GM18507 (cell line): ENCODE measurements at regions not wholly inside any gene's neighbourhood (a gene's known extent, or its start where the extent isn't known, plus 50 kb on each side); places are given as distances from the start of the nearest gene placed in this dataset.
"Not testable (repeated sequence)": the region's sequence is repeated elsewhere in the genome, so short reads cannot be mapped to it uniquely, and the experiment has no call there.

Experiments used
- DNase-seq: peaks from one replicate; pipeline ENCODE4 v3.0.0; 2011; ENCODE audit warnings: low read depth; ENCODE audit not compliant: insufficient read length; ENCODE audit errors: extremely low spot score
- FAIRE-seq: peaks from 2 replicates; lab custom pipeline; 2011; peaks lifted over from hg19 to GRCh38; lab: Jason Lieb, UNC

GRCh38 chr7:3157566-3158287, 114.1 kb upstream of the CARD11 start:
- DNase-seq (no peak), FAIRE-seq (no peak)

- FAIRE-seq (no peak), DNase-seq (no peak)
Observed at GRCh38 chr7:3158341-3158760, 114.7 kb upstream of the CARD11 start.

DNA sequence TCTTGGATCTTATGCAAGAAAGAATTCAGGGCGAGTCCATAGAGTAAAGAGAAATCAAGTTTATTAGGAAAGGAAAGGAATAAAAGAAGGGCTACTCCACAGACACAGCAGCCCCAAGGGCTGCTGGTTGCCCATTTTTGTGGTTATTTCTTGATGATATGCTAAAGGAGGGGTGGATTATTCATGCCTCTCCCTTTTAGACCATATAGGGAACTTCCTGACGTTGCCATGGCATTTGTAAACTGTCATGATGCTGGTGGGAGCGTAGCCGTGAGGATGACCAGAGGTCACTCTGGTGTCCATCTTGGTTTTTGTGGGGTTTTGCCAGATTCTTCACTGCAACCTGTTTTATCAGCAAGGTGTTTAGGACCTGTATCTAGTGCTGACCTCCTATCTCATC, 115.4 kb upstream of the CARD11 start:
- FAIRE-seq, result no peak
- no peak for DNase-seq

GRCh38 chr7:3159445-3159844, 115.8 kb upstream of the CARD11 start:
- no peak for FAIRE-seq

DNA sequence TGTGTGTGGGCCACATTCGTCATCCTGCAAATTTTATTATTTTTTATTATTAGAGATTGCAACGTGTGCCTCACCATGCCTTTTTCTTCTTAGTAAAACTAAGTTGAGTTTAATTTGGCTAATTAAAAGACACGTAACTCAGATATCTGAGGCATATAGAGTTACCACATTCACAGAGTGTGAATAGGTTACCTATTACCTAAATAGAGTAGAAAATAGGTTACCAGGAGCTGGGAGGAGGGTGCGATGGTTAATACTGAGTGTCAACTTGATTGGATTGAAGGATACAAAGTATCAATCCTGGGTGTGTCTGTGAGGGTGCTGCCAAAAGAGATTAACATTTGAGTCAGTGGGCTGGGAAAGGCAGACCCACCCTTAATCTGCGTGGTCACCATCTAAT, 116.3 kb upstream of the CARD11 start:
- DNase-seq, FAIRE-seq: not testable (repeated sequence)

More at GRCh38 chr7:3159445-3159844, 115.8 kb upstream of the CARD11 start:
- no peak for DNase-seq

GRCh38 chr7:3162289-3162688, 118.6 kb upstream of the CARD11 start:
- DNase-seq, result no peak

GRCh38 chr7:3162798-3163197, 119.1 kb upstream of the CARD11 start:
- DNase-seq, FAIRE-seq: not testable (repeated sequence)

More at GRCh38 chr7:3162289-3162688, 118.6 kb upstream of the CARD11 start:
- FAIRE-seq, result no peak

DNA sequence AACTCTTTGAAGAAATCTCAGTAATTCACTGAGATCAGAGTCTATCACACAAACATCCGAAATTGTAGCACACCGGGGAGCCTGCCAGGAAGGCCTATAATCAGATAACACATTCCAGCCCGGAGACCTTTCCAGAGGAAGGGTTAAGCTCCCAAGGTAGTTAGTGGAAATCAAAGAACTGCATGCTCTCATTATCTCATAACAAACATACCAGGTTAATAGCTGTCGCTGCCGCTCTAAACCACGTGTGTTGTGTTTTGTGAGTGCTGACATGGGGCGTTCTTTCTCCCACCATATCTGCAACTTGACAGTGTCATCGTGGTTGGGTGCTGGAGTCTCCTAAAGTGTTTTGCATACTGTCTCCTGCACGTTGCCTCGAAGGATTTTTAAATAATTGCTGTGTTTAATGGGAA, 120.7 kb upstream of the CARD11 start:
- DNase-seq, result no peak
- FAIRE-seq, result no peak

DNA sequence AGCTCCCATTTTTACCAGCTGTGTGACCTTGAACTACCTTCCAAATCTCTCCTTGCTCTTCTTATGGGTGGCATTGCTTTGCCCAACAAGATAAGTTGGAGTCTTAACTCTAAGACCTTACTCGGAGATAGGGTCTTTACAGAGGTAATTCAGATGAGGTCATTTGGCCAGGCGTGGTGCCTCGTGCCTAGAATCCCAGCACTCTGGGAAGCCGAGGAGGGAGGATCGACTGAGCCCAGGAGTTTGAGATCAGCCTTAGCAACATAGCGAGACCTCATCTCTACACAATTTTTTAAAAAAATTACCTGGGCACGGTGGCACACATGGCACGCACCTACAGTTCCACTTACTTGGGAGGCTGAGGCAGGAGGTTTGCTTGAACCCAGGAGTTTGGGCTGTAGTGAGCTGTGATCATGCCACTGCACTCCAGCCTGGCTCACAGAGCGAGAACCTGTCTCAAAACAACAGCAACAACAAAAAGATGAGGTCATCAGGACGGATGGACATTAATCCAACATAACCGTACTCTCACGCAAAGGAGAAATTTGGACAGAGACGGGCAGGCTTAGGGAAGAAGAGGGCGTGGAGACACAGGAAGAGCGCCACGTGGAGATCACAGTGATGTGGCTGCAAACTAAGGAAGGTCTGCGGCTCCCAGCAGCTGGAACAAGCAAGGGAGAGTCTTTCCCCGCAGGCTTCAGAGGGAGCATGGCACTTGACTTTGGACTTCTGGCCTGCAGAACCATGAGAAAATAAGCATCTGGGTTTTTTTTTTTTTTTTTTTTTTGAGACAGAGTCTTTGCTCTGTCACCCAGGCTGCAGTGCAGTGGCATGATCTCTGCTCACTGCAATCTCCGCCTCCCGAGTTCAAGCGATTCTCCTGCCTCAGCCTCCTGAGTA, 122.3 kb upstream of the CARD11 start:
- DNase-seq (no peak), FAIRE-seq (no peak)

DNA sequence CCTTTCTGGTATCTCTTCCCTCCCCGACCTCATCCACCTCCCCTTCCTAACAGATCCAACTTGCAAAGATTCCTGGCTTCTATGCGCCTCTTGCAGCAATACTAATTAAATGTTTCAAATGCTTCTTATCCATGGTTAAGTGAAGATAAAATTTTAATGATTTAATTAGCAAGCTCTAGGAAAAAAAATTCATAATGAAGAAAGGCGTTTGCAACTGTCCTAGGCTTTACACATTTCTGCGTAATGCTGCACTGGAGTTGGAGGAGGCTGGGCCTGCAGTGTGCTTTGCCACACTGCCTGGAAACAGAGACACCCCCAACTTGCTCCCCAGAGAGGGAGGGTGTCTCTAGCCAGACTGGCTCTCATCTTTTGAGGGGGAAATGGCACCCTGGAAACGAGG, 123.9 kb upstream of the CARD11 start:
- FAIRE-seq, result no peak
- DNase-seq, result no peak

DNA sequence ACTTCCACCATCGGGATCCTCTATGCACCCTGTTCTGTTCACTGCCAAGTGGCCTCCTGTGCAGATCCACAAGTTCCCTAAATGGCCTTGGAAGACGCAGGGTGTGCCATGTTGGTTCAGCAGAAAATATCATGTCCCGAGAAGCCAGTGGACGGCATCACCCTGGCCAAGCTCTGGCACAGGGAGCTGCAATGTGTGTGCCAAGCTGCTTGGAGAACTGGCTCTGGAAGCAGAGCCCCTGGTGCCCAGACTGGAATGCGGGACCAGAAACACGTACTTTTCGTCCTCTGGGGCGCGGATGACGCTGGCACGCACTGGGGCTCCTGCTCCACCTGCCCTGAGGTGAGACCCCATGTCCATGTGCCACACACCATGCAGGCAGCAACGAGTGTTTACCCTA, 124.7 kb upstream of the CARD11 start:
- no peak for DNase-seq
- no peak for FAIRE-seq

DNA sequence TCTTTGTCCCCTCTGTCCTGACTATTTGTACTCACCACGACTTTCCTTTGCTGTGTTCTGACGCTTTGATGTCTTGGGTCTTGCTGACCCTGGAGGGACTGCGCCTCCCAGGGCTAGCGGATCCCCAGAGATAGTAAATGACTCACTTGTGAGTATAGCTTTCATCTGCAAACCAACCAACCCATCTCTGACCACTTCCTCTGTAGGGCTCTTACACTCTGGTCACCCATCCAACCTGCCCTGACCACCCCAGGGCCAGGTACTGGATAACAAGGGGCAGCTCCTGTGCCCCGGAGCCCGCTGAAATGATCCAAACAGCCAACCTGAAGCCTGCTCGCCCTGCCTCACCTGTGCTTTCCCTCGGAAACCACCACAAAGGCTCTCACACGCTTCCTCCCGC, 125.2 kb upstream of the CARD11 start:
- FAIRE-seq, result no peak
- no peak for DNase-seq

DNA sequence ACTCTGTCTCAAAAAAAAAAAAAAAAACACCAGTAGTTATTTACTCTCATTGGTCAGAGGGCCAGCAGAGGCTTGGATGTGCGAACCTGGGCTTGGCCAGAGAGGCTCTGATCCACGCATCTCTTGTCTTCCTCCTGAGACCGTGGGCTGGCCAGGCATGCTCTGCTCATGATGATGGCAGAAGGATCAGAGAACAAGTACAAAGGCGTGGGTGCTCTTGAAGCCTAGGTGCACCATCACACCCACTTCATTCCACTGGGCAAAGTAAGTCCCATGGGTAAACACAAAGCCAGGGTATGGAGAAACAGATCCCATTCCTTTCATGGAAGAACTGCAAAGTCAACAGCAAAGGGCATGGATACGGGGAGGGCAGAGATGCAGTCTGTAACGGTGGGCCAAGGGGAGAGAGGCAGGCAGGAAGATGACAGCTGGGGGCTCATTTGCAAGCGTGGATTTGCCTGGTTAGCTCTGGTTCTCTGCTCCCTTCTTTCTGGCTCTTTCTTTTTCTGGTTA, 128.2 kb upstream of the SDK1 start:
- no peak for FAIRE-seq

GRCh38 chr7:3174515-3175284, 126.4 kb upstream of the SDK1 start:
- no peak for FAIRE-seq
- no peak for DNase-seq

More for the DNA sequence above, 128.2 kb upstream of the SDK1 start:
- no peak for DNase-seq

DNA sequence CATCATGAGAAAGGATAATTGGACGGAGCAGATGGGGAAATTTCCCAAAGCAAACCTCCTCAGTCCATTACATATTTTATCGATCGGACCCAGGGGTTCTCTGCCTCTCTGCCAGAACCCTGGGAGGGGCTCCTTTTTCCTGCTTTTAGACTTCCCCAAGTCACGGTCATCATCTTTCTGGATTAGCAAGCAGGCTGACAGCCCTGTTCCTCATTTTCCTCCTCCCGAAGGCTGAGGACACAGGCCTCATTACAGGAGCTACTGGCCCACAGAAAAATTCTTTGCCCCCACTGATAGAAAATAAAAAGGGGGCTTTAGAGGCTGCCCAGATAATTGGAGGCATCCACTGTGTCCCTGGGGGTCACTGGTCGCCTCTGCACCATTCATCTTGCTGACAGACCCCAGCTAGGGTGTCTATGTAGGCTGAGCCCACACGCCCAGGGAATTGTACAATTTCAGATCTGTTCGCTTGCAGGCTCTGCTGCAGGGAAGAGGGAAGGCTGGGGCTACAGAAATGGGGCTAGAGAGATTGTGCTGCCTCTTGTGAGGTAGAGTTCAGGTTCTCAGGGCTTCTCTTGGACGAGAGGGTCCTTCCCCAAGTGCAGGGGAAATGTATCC, 125.7 kb upstream of the SDK1 start:
- DNase-seq (no peak), FAIRE-seq (no peak)

DNA sequence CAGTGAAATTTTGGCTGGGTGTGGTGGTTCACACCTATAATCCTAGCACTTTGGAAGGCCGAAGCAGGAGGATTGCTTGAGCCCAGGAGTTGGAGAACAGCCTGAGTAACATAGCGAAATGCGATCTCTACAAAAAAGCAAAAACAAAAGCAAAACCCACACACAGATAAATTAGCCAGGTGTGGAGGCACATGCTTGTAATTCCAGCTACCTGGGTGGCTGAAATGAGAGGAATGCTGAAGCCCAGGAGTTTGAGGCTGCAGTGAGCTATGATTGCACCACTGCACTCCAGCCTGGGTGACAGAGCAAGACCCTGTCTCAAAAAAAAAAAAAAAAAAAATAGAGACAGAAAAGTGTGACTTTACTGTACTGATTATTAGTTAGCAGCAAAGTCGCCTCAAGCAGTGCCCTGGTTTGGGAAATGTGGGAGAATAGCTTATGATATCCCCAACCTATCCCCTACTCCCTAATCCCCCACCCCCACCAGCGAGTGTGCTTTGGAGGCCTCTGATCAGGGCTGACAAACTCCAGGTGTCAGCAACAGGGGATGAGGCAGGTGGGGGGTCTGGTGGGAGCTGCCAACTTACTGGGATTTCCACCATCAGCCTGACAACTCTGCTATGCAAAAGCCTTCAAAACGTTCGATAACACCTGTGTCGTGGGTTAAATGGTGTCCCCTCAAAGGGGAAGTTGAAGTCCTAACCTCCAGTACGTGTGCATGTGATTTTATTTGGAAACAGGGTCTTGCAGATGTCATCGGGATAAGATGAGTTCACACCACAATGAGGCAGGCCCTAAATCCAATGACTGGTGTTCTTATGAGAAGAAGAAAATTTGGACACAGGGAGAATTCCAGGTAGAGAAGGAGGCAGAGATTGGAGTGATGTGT, 124.7 kb upstream of the SDK1 start:
- FAIRE-seq, result no peak

DNA sequence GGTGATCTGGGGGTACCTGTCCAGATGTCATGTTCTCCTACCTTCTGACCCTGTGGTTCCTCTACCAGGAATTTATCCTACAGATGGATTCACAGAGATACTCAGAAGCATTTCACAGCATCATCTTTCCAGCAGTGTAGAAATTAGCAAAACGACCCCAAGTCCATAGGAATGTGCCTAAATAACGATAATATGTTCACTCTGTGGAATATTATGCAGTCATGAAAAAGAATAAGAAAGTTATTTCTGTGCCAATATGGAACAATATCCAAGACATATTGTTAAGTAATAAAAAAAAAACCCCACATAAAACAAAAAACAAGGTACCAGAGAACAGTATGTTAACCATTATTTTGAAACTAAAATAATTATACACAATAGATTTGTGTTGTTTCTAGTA, 123.8 kb upstream of the SDK1 start:
- DNase-seq, result no peak
- FAIRE-seq, result no peak

More for the DNA sequence above, 124.7 kb upstream of the SDK1 start:
- no peak for DNase-seq

DNA sequence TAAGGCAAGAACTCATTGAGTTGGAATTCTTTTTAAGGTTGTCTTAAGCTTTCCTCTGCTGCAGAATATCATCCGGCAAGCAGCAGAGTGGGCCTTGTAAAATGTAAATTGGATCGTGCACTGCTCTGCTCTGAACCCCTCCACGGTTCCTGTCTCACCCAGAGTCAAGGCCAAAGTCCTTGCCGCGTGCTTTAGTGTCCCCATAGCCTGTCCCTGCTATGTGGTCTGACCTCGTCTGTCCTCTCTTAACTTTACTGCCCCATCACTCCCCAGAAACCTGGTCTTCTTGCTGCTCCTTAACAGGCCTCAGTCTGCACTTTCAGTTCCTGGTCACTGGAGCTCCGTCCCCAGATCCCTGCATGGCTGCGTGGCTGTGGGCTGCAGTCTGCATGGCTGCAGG, 121.6 kb upstream of the SDK1 start:
- FAIRE-seq (no peak), DNase-seq (no peak)
